NCI-H510A treated with DMSO at 0.1 percent for 48 hours (cell line): ENCODE measurements at regions not wholly inside any gene's neighbourhood (a gene's known extent, or its start where the extent isn't known, plus 50 kb on each side); places are given as distances from the start of the nearest gene placed in this dataset.

Experiments used
- DNase-seq: peaks from one replicate; lab custom pipeline; 2025; lab: John Stamatoyannopoulos, UW

DNA sequence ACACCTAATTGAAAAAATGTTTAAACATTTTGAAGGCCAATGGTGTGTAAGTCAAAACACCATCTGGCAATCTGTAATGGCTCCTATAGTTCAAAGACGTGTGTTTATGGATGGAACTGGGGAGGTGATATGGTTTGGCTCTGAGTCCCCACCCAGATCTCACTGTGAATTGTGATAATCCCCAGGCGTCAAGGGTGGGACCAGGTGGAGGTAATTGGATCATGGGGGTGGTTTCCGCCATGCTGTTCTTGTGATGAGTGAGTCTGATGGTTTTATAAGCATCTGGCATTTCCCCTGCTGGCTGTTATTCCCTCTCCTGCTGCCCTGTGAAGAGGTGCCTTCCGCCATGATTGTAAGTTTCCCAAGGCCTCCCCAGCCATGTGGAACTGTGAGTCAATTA lies 52.2 kb downstream of the ADRA2C start:
- DNase-seq, result no peak

DNA sequence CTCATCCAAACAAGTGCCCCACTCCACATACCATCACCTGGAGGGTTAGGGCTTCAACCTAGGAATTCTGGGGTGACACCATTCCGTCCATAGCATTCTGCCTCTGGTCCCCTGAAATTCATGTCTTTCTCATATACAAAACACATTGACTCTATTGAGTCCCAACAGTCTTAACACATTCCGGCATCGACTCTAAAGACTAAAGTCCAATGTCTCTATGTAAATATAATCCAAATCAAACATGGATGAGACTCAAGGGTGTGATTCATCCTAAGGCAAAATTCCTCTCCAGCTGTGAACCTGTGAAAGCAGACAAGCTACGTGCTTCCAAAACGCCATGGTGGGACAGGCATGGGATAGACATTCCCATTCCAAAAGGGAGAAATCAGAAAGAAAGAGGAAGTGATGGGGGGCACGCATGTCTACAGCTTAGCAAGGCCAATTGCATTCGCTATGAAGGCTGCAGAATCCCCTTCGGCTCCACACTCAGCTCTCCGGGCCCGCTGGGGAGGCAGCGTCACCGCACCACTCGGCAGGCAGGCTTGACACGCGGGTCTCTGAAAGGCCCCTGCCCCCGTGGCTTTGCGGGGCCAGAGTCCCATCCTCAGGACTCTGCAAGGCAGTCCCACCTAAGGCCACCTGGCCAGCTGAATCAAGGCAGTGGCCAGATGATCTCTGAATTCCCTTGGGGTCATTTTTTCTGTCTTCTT lies 53.2 kb downstream of the ADRA2C start:
- DNase-seq, result no peak

- DNase-seq, result no peak
These were observed 54.0 kb downstream of the ADRA2C start for GRCh38 chr4:3820016-3820805.

GRCh38 chr4:3820806-3821579 lies 54.8 kb downstream of the ADRA2C start:
- DNase-seq, result no peak

GRCh38 chr4:3821580-3822229 lies 55.5 kb downstream of the ADRA2C start:
- DNase-seq, result no peak

DNA sequence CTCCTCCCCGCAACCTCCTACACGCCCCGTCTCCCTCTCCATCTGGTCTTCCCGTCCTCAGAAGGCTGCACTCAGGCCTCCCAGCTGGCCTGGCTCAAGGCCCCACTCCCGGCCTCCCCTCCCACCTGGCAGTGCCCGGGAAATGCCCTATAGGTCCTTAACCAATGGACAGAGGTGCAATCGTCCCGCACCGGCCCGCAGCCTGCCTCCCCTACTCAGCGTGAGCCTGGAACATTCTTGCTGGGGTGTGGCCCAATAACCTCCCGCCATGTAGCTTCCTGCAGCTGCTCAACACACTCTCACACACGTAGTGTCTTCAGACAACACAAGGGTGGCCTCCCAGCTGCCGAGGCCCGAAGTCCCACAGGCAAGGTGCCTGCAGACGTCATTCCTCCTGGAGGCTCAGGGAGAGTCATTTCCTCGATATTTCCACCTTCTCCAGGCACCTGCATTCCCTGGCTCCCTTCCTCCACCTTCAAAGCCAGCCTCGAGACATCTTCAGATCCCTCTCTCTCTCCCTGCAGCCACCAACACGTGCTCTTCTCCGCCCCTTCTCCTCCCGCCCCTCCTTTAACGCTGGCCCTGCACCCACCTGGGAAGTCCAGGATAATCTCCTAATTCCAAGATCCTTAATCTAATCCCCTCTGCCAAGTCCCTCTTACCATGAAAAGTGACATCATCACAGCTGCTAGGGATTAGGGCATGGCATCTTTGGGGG lies 56.2 kb downstream of the ADRA2C start:
- no peak for DNase-seq

DNA sequence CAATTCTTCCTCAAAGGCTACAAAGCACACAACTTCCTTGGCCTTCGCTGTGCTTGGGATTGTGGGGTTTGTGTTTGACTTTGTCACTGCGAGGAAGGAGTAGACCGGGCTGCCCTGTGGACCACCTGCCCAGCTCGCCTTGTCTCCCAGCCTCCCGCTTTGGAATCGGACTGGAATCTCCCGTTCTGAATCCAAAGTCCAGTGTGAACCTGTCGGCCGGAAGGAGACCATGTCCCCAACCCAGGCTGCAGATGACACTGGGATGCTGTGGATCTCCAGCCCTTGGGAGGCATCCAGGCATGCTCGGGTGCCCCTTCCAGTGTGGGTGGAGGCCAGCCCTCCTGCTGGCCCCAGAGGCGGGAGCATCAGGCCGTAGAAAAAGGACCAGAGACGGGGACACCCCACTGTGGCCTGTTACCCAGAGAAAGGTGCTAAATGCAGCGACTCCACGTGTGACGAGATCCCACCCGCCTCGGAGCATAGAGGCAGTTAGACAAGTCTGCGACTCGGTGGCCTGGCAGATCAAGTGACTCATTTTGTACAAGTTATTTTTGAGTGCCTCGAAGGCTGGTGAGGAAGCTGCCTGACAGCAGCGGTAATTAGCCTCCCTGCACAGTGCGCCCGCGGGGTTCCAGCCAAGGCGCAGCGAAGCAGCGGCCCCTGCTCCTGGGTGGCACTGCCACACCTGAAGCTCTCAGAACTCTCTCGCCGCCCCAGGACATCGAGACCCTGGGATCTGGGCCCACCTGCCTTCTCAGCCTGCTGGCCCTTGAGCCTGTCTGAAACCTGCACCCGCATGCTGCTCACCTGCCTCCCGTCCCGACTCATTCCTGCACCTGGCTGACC lies 57.5 kb downstream of the ADRA2C start:
- DNase-seq, result no peak

DNA sequence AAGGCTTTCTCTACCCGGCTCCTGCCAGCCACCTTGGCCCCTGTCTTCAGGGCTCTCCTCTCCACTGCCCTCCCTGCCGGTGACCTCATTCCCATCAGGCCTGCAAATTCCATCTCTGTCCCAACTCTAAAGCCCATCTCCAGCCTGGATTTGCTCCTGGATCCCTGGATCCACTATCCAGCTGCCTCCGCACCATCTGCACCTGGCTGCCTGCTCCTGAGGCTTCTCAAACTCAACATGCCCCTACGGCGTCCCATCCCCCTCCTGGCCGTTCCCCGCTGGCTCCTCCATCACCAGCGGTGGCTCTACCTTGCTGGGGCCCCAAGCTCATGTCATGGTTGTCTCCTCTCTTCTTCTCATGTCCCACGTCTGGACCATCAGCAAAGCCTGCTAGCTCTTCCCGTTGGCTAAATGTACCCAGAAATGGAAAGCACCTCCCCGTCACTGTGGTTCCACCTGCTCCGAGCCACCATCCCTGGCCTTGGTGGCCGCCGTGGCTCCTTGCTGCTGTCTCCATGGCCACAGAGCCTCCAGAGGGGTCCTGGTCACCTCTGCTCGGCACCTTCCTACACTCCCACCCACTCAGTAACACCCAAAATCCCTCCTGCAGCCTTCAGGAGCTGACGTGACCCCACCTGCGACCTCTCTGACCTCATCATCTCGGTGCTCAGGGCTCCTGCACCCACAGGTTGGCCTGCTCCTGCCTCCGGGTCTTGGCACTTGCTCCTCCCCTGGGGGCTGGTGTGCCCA lies 58.5 kb downstream of the ADRA2C start:
- no peak for DNase-seq

DNA sequence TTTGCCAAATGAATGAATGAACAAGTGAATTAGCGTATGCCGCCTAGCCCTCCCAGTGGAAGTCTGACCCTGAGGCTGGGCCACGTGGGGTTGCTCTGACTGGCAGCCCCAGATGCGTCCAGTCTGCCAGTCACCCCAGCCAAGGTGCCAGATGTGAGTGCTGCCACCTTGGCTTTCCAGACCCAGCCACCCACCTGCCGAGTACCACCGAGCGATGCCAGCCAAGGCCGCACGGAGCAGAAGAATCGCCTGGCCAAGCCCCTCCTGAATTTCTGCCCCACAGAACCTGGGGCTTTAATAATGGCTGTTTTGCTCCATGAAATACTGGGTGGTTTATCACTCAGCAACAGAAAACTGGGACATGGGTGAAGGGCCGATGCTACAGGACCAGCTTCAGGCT lies 59.3 kb downstream of the ADRA2C start:
- no peak for DNase-seq

DNA sequence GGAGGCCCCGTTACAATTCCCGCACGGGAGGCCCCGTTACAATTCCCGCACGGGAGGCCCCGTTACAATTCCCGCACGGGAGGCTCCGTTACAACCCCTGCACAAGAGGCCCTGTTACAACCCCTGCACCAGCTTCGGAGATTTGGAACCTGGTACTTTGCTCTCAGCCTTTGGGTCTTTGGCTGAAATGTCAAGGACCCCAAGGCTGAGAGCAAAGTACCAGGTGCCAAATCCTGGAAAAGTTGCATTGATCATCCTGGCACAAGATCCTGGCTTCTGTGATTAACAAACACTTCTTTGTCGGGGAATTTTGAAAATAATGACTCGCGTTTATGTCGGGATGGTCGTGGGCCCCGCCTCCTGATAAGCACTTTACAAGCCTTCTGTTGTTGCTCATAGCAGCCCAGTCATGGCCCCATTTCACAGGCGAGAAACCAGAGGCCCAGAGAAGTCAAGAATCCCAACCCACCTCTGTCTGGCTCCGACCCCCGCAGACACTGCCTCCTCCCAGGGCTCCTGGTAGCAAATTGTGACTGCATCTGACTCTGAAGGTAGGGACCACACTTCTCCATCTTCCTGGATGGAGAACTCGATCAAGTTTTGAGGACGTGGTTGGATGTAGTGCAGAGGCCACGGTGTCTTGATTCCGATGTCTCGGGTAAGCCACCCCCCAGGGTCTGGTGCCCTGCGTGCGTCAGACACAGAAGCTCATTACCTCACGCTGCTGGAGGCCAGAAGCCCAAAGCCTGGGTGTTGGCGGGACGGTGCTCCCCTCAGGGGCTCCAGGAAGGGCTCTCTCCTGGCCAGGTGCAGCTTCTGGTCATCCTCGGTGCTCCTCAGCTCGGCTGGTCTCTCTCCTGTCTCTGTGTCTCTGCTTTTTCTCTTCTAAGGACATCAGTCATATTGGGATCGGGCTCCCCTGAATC lies 60.3 kb downstream of the ADRA2C start:
- no peak for DNase-seq

DNA sequence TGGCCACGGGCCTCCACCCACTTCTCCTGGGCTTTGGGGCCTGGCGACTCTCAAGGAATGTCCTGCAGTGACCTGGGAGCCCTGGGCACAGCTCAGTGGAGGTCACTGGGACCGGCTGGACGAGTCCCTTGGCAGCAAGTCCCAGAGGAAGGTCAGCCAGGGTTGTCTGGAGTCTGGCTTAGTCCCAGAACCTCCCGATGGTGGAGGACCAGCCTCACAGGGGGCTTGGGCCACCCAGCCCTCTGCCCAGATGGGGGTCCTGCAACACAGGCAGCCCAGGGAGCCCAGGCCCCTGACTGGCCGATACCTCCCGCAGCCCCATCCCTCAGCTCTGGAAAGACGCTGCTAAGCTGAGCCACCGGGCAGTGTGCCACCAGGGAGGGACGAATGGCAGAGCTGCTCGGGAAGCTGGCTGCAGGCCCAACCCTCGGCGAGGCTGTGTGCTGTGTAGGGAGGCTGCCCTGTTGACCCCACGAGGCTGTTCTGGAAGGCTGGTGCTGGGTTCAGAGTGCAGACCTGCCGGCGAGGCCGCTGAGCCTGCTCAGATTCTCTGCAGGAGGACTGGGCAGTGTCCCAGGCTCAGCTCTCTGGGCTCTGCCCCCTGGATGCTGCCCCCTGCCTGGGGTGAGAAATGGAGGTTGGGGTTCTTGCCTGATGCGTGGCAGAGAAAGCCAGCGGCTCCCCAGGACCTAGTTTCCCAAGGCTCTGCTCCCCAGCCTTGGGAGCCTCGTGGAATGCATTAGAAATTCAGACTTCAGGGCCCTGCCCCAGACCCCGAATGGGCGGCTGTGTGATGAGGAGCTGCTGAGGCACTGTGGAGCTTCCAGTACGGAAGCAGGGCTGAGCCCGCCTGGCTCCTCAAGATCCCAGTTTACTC lies 61.7 kb downstream of the ADRA2C start:
- DNase-seq, result no peak

GRCh38 chr4:3828546-3828945 lies 62.4 kb downstream of the ADRA2C start:
- DNase-seq, result no peak

DNA sequence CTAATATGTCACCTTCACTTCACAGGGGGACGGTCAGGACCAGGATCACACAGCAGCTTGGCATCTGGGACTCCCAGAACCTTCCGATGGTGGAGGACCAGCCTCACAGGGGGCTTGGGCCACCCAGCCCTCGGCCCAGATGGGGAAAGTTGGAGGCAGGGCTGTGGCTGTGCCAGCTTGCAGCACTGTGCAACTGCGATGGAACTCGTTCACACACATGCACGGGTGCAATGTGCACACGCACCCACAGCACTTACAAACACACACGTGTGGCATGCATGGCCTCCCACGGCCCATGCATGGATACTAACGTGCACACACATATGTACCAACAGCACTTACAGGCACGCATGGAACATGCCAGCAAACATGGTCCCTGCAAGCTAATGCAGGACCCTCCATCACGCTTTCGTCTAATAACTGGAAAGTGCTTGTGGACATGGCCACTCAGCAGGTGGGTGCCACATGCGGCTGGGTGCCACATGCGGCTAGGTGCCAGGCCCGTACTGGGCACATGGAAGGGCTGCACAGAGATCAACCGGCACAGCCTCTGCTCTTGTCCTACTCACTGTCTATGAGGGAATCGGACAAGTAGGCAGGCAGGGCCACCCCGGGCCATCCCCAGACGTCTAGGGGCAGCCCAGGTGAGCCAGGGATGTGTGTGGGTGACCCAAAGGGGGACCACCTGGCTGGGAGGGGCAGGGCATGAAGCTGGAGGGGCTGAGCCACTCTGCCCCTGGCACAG lies 63.2 kb downstream of the ADRA2C start:
- DNase-seq, result no peak

DNA sequence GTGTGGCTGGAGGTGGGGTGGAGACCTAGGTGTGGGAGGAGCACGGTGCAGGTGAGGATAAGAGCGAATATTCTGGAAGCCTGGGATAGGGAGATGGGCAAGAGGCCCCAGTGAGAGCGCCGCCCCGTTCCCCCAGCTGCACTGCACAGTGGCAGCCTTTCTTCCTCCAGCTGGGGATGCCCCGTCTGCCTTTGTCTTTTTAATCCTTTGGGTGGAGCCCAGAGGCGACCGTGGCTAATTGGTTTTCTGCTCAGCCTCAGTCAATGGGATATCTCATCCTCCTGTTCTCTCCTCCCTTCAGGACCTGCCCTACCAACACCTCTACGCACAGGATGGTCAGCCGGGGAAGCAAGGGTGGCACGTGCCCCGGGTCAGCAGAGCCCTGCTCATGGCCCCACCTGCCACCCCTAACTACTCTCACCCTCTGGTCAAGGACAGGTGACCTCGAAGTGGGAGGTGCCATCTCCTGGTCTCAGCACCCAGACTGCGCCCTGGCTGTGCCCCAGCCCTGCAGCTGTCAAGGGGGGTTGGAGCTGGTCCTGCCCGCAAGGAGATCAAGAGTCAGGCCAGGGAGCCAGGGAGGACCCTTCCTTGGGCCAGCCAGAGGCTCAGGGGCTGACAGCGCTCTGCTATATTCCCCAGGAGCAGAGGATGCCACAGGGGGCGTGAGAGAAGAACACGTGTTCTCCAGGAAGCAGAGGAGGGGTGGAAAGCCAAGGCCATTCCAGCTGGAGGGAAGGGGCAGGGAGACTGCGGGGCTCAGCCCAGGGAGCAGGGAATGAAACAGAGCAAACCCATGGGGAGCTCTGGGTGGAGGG lies 64.0 kb downstream of the ADRA2C start:
- DNase-seq, result no peak

GRCh38 chr4:3830774-3831528 lies 64.8 kb downstream of the ADRA2C start:
- DNase-seq, result no peak
